ENCODE measurements at regions not wholly inside any gene's neighbourhood (a gene's known extent, or its start where the extent isn't known, plus 50 kb on each side); places are given as distances from the start of the nearest gene placed in this dataset.

DNA sequence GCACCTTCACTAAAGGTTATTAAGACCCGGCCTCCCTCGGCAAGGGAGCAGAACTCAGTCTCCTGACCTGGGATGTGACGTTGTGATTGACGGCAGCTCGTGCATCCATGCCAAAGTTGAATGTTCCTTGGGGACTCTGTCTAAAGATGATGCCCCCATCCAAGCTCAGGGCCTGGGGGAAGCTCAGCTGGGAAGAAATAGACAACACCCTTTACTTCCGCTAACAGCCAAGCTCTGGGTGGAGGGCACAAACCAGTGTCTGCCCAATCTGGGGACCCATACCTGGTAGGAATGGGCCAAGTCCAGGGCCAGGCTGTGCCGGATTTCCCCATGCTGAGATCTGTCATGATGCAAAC, 95.4 kb downstream of the RMI2 start:
- DNase-seq (ENCODE audit: low read depth, low spot score), result no peak

DNA sequence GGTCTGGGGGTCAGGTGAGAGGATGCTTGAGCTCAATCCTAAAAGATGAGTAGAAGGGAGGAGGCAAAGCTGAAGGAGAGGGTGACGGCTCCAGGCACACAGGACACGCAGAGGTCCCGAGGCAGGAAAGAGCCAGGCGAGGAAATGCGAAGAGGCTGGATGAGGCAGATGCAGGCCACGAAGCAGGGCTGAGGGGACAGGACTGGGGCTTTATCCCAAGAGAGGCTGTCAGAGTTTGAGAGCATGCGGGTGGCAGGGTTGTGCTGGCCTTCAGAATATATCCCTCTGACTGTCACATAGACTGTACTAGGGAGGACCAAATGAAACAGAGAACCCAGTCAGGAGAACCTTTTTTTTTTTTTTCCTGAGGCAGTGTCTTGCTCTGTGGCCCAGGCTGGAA, 100.2 kb downstream of the RMI2 start:
- DNase-seq (ENCODE audit: low read depth, low spot score), result no peak

DNA sequence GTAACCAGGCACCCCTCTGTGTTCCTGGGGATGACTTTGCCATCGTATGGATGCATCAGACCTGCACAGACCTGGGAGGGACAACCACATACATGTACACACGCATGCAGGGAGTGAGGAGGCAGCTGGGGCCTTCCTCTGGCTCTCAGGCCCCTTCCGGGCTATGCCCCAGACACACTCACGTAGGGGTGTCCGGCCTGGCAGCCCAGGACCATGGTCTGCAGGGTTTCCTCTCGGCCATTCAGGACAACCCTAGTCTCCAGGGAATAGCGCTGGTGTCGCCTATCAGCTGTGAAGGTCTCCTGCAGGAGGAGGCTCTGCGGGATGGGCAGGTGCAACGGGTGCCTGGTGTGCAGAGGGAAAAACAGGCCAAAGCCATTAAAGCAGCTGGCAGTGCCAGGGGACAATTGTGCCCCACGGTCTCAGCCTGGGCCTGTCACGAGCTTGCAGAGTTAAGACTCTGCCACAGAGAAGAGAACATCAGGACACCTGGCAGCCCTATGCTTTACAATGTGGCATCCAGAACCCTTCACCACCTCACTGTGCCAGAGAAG, 101.4 kb downstream of the RMI2 start:
- DNase-seq (ENCODE audit: low read depth, low spot score), result no peak

- no peak for DNase-seq (ENCODE audit: low read depth, low spot score)
These were observed 102.0 kb downstream of the RMI2 start for GRCh38 chr16:11447272-11447671.

- no peak for DNase-seq (ENCODE audit: low read depth, low spot score)
These were observed 102.6 kb downstream of the RMI2 start for GRCh38 chr16:11447836-11448235.

GRCh38 chr16:11448796-11449416, 103.6 kb downstream of the RMI2 start:
- DNase-seq (ENCODE audit: low read depth, low spot score), result no peak

DNA sequence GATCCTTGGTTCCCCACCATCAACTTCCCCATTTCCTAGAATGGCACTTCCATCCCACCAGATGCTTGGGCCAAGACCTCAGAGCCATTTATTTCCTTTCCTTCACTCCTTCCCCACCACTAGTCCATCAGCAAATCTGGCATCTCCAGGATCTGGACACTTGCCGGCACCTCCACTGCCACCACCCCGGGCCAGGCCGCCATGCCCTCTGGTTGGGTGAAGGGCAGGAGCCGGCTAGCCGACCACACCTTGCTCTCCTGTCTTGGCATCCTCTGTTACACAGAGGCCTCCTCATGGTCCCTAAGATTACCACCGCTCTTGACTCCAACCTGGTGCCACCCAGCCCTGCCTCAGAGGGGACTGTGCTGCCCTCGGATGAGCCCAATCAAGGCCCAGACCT, 104.5 kb downstream of the RMI2 start:
- no peak for DNase-seq (ENCODE audit: low read depth, low spot score)

DNA sequence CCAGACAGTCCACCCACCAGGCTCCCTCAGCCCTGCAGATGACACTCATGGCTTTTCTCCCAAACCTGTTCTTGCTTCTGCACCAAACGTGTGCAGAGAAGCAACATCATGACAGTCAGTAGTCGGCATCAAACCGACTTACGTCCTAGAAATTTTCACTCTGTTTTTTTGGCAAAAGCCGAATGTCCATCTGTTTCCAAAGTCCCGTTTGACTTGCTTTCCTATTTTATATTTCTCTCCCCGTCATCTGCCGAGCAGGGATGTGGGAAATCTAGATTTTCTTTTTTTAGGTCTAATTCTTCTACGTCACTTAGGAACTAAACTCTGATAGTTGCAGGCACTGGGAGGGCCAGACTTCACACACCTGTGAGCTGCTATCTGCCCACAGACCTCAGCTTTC, 104.9 kb downstream of the RMI2 start:
- no peak for DNase-seq (ENCODE audit: low read depth, low spot score)

DNA sequence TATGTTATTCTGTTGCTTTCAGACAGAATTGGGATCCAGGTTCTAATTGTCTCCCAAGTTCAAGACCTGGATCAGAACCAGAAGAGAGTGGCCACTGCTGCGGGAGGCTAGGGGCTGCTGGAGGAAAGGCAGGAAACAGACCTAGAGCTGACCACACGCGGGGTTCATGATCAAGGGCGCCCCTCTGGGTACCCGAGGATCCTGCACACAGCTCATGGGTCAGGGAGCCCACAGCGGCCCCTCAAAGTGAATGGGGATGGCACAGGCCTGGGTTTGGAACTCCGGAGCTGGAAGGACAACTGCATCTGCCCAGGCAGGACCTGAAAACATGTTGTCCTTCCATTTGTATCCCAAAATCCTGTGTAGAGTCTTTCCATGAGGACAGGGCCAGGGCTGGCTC, 107.0 kb downstream of the RMI2 start:
- no peak for DNase-seq (ENCODE audit: low read depth, low spot score)

GRCh38 chr16:11452746-11453389, 107.6 kb downstream of the RMI2 start:
- DNase-seq (ENCODE audit: low read depth, low spot score), result no peak

DNA sequence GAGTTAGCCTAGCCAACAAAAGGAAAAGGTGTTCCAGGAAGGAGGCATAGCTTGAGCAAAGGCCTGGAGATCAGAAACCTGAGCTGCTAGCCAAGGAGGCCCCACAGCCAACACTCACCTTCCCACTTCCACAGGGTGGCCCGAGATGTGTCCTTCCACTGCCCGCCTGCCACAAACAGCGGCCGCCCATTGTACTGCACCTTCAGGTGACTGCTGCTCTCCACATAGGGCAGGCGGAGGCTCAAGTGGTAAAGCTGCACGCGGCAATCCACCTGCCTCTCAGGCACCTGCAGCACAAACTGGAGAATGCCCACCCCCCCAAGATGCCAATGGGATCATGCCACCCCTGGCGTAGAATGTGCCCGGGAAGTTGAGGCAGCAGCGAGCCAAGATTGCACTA, 111.5 kb downstream of the RMI2 start:
- no peak for DNase-seq (ENCODE audit: low read depth, low spot score)

GRCh38 chr16:11459722-11460121, 114.5 kb downstream of the RMI2 start:
- no peak for DNase-seq (ENCODE audit: low read depth, low spot score)

DNA sequence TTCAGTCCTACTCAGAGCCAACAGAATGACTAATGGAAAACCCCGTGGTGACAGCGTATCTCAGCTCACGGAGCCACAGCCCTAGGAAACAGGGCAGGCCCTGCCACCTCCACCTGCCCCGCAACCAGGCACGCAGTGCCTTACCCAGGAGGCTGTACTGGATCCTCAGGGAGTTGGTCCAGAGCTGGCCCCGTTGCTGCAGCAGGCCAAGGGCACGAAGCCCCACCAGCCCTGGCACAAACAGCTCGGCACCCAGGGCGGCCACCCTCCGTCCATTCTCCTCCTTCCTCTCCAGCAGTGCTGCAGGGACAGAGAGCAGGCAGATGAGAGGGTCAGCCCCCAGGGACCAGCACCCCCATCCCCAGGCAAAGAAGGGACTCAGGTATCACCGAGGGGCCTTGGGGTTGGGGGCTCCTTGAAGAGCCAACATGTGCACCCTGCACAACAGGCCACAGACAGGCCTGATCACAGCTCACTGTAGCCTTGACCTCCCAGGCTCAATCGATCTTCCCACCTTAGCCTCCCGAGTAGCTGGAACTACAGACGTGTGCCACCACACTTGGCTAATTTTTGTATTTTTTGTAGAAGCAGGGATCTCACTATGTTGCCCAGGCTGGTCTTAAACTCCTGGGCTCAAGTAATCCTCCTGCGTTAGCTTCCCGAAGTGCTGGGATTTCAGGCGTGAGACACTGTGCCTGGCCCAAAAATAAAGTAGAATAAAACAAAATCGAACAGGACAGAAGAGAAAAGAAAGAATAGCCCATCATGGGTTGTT, 115.7 kb downstream of the RMI2 start:
- DNase-seq (ENCODE audit: low read depth, low spot score), result no peak

DNA sequence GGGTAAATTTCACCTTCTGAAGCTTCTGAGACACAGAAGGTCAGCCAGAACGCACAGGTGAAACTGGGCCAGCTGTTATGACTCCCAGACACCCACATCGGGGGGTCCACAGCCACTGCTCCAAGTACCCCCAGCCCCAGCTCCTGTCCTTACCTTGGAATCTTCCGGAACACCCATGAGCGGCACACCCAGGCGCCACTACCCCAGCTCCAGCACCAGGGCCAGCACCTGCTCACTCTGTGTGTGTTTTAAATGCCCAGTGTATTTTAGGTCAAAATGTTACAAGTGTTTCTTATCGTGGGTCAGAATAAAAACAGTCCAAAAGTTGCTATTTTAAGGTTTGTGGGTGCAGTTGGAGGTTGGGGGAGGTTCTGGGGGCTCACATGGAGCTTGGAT, 116.3 kb downstream of the RMI2 start:
- no peak for DNase-seq (ENCODE audit: low read depth, low spot score)

DNA sequence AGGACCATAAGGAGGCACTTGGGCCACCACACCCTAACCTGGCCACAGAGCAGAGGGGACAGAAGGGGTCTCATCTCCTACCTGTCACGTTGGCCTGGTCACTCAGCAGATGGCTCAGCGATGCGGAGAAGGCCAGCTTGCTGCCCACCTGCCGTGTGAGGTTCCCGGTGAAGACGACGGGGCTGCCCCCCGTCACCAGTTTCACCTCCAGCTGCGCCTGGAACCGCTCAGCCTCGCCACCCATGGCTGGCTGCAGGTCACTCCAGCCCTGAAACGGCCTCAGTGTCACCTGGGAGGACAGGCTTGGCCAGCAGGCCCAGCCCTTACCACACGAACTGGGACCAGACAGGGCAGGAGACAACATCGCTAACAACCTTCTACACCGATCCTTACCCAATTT, 116.8 kb downstream of the RMI2 start:
- no peak for DNase-seq (ENCODE audit: low read depth, low spot score)

DNA sequence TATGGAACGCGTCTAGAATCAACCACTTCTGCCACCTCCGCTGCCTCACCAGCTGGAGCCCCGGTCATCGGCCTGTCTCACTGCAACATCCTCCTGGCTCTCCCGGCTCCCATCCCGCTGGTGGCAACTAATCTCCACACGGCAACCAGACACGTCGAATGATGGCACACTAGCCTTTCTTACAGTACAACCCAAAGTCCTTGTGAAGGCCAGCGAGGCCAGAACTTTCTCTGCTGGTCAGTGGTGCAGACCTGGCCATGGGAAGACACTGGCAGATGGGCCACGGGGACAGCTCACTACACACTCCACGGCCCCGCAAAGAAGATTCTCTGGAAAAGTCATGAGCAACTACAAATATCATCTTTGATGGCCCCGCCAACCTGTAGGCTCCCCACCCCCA, 117.6 kb downstream of the RMI2 start:
- DNase-seq (ENCODE audit: low read depth, low spot score), result no peak

- no peak for DNase-seq (ENCODE audit: low read depth, low spot score)
These were observed 119.0 kb downstream of the RMI2 start for GRCh38 chr16:11464241-11464640.

GRCh38 chr16:11465675-11466074, 120.4 kb downstream of the RMI2 start:
- DNase-seq (ENCODE audit: low read depth, low spot score), result no peak

DNA sequence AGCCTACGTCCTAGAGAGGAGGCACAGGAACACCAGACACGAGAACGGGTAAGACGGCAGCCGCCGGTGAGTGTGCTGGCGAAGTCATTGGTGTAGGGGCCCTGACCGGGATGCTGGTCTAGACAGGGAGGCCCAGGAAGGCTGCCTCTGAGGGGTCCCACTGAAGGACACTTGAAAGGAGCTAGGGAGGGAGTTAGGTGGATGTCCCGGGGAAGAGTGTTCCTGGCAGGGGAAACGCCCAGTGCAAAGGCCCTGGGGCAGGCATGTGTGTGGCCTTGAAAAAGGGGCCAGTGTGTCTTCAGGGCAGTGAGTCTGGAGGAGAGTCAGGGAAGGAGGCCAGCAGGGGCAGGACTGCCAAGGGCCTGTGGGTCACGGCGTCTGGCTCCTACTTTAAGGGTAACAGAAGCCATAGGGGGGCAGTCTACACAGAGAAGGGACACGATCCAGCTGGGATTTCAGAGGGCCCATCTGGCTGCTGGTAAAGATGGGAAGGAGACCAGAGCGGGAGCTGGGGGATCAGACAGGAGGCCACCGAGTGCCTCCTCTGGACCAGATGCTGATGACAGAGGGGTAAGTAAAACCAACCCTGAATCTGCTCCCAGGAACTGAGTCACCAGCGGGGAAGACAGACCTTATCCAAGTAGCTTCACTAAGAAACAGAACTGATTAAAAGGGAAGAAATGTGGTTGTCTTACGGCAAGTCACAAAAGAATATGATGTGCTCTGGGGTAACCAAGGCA, 115.9 kb downstream of the LITAF start:
- no peak for DNase-seq (ENCODE audit: low read depth, low spot score)

DNA sequence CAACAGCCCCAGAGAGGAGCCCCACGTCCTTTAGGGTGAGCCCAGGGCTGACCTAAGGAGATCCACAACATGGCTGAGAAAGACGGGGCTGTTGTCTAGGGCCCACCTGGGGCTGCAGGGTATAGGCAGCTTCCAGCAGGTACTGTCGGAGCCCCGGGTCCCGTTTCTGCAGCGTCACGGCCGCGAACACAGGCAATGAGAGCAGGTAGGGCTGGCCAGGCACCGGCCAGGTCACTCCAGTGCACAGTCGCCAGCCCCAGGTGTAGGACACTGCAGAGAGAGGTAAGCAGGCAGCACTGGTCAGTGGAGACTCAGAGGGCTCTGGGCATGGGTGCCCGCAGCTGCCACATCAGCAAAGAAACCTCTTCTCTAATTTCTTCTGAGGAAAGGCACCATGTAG, 115.2 kb downstream of the LITAF start:
- DNase-seq (ENCODE audit: low read depth, low spot score), result no peak

DNA sequence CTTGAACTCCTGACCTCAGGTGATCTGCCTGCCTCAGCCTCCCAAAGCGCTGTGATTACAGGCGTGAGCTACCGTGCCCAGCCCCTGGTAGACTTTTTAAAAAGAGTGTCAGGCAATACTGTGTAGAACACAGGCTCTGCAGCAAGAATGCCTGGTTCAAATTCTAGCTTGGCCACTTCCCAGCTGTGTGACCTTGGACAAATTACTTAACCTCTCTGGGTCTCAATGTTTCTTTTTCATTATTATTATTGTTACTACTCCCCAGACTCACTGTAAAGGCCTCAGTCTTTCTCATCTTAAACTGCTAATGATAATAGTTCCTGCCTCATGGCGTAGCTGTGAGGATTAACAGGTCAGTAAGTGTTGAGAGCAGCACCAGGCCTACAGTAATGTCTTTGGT, 114.3 kb downstream of the LITAF start:
- no peak for DNase-seq (ENCODE audit: low read depth, low spot score)

GRCh38 chr16:11472851-11473250, 113.9 kb downstream of the LITAF start:
- no peak for DNase-seq (ENCODE audit: low read depth, low spot score)
